Mammary epithelial cell (primary cell): ENCODE measurements at regions not wholly inside any gene's neighbourhood (a gene's known extent, or its start where the extent isn't known, plus 50 kb on each side); places are given as distances from the start of the nearest gene placed in this dataset.

Source experiments
- EZH2 ChIP-seq: IDR thresholded peaks from 2 replicates; pipeline ENCODE4 v1.6.1; 2012; ENCODE audit warnings: low read length, inconsistent platforms, borderline replicate concordance
- TF ChIP-seq, protein P1 (sequence below), 2 donors: IDR thresholded peaks in 1 of 2; conservative IDR thresholded peaks in 1 of 2; 2 replicates each; pipeline ENCODE4 v1.5.1; 2011 to 2012; ENCODE audit warnings: inconsistent platforms in 2 of 2, low read length in 2 of 2, mild to moderate bottlenecking in 2 of 2, control low read depth in 1 of 2, low read depth in 1 of 2; ENCODE audit not compliant: insufficient read depth in 1 of 2; ENCODE audit errors: extremely low read depth in 1 of 2

DNA sequence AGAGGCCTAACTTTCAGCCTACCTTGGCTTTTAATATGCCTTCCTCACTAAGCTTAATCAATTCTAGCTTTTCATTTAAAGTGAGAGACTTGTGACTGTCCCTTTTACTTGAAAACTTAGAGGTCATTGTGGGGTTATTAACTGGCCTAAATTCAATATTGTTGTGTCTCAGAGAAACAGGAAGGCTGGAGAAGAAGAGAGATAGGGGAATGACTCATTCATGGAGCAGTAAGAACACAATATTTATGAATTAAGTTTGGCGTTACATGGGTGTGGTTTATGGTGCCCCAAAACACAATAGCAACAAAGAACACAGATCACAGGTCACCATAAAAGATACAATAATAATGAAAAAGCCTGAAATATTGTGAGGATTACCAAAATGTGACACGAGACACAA, 612.1 kb downstream of the TBC1D4 start:
- TF ChIP-seq, protein P1, sequence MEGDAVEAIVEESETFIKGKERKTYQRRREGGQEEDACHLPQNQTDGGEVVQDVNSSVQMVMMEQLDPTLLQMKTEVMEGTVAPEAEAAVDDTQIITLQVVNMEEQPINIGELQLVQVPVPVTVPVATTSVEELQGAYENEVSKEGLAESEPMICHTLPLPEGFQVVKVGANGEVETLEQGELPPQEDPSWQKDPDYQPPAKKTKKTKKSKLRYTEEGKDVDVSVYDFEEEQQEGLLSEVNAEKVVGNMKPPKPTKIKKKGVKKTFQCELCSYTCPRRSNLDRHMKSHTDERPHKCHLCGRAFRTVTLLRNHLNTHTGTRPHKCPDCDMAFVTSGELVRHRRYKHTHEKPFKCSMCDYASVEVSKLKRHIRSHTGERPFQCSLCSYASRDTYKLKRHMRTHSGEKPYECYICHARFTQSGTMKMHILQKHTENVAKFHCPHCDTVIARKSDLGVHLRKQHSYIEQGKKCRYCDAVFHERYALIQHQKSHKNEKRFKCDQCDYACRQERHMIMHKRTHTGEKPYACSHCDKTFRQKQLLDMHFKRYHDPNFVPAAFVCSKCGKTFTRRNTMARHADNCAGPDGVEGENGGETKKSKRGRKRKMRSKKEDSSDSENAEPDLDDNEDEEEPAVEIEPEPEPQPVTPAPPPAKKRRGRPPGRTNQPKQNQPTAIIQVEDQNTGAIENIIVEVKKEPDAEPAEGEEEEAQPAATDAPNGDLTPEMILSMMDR (conservative IDR thresholded peaks at IDR 0.05 in 1 of 2, IDR thresholded peaks at IDR 0.05 in 1 of 2; ENCODE audit: extremely low read depth in 1 of 2, insufficient read depth in 1 of 2, low read depth in 1 of 2, low read length in 2 of 2) = no peak
- no peak for TF ChIP-seq EZH2
